Stimulated activated CD4-positive, alpha-beta T cell treated with anti-CD3 and anti-CD28 coated beads, Interleukin-2, amount 100 ng/mL, for 48 hours (primary cell): ENCODE measurements at regions not wholly inside any gene's neighbourhood (a gene's known extent, or its start where the extent isn't known, plus 50 kb on each side); places are given as distances from the start of the nearest gene placed in this dataset.
"Not testable (repeated sequence)": the region's sequence is repeated elsewhere in the genome, so short reads cannot be mapped to it uniquely, and the experiment has no call there.

Source experiments
- DNase-seq, 2 donors: peaks; one replicate each; pipeline ENCODE4 v3.0.0-alpha.2; 2020

DNA sequence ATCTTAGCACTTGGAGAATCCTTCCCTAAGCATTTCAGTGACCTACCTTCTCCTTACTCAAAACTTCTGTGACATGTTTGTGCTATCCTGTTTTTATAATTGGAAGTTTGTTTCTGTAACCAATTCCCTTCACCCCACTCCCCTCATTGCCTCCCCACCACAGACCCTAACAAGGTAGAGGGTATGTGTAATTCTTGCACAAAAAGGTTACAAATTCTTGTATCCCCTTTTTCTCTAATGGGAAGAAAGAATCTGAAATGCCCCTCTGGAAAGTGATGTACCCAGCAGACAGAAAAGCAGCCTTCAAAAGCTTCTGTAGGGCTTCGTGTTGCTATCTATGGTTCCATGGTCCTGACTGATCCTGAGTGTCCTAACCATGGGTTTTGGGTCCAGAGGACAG lies 111.7 kb upstream of the TMEM170B start:
- no peak for DNase-seq

DNA sequence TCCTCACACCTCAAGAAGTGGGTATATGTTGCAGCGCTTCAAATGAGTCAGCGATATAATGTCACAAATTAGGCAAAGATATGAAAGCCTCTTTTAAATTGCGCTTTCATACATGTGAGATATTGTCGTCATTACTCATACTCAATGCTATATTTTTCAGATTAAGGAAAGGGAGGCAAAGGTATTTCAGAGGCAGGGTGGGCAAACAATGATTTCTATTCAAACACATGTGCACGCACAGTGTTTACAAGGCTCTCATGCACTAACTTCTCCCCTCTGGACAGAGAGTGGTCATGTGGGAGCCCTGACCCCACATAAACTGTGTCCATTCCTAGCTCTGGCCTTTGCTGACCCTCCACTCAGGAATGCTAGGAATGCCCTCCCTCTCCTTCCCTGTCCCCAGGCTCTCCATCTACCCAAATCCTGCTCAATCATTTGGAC lies 112.1 kb upstream of the TMEM170B start:
- no peak for DNase-seq

- DNase-seq = no peak
These were observed 113.0 kb upstream of the TMEM170B start for GRCh38 chr6:11424395-11425034.

DNA sequence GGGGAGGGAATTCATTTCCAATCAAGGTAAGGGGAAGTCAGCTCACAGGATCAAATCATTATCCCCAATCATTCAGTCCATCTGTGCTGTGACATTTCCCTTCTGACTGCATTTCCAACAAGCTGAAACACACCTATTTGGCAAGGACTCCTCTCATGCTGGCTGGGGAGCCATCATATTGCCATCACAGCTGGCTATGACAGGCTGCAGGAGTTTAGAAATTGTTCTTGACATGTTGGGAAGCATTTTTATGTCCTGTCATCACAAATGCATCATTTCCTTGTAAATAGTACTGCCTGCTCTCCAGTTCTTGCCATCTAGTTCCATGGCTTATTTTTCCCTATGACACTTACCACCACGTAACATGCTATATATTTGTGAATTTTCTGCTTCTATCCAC lies 113.9 kb upstream of the TMEM170B start:
- DNase-seq = no peak

DNA sequence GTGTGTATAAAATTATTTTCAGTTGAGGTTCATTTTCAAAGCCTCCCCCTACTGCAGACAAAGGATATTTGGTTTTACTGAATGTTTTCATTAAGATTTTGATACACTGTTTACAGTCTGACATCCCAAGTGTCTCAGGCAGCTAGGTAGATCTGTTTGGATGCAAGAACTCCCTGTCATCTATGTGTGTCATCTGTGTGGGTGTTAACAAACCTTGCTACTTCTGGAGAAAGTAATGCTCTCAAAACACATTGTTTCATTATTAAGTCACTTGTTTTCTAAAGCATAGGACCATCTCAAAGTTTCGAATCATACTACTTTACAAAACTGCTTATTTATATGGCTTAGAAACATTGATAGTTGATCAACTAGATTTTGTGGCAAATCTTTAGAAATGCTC lies 114.5 kb upstream of the TMEM170B start:
- no peak for DNase-seq

DNA sequence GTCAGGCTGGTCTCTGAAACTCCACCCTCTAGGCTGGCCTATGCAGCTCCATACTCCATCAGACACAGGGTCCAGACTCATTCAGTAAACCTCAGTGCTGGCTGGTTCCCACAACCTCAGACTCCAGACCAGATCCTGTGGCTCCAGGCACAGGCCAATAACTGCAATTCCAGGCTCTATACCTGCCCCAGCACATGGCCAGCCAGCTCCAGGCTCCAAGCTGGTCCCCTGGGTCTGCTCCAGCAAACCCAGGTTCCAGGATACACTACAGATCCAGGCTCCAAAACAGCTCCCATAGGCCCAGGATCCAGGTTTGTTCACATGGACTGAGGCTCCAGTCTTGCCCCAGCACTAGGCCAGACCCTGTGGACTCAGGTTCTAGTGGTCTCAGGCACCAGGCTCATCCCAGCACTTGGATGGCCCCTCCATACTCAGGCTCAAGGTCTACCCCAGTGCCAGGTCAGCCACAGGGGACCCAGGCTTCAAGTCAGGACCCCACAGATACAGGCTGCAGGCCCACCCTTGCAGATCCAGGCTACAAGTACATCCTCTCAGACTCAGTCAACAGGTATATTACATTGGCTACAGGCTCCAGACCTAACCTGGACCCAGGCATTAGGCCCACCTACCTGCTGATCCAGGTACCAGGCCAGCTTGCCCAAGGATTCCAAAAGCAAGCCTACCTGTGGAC lies 117.6 kb upstream of the TMEM170B start:
- DNase-seq = no peak

GRCh38 chr6:11418290-11418905 lies 119.2 kb upstream of the TMEM170B start:
- DNase-seq = no peak

GRCh38 chr6:11416936-11417576 lies 120.5 kb upstream of the TMEM170B start:
- no peak for DNase-seq

GRCh38 chr6:11416099-11416935 lies 121.2 kb upstream of the TMEM170B start:
- DNase-seq = not testable (repeated sequence)

DNA sequence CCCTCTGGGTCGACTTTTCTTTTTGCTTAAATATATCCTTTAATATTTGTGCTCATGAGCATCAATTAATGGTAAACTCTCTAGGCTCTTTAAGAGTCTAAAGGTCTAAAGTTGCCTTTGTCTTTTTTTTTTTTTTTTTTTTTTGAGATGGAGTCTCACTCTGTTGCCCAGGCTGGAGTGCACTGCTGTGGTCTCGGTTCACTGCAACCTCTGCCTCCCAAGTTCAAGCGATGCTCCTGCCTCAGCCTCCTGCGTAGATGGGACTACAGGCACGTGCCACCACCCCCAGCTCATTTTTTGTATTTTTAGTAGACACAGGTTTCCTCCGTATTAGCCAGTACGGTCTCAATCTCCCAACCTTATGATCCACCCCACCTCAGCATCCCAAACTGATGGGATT lies 122.0 kb upstream of the TMEM170B start:
- DNase-seq = no peak

DNA sequence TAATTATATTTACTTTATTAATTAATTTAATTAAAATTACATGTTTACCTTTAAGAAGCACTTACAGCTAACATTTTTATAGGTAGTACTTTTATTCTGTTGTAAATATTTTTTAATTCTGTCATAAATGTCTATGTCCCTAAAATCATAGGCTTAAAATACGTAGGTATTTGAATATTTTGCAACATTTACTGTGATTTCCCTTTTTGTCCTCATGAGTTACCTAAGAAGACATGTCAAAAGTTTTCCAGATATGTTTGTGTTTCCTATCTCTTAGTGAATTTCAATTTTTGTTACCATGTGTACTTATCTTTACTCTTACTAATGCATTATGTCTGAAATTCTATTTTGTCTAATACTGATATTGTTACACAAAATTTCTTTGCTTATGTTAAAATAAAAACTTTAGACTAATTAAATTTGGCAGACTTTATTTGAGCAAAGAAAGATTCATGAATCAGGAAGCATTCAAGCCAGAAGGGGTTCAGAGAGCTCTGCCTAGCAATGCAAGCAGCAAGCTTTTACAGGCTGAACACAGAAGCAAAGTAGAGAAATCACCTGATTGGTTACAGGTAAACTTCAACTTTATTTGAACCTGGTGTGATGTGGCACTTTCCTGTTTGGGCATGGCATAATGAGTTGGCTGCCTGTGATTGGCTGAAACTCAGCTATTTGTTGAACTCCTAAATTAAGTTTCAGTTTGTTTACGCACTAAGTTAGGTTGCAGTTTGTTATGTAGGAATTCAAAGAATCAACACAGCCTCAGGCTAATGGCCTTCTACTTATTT lies 123.2 kb upstream of the TMEM170B start:
- DNase-seq = no peak

GRCh38 chr6:11413728-11414127 lies 123.8 kb upstream of the TMEM170B start:
- DNase-seq = no peak

DNA sequence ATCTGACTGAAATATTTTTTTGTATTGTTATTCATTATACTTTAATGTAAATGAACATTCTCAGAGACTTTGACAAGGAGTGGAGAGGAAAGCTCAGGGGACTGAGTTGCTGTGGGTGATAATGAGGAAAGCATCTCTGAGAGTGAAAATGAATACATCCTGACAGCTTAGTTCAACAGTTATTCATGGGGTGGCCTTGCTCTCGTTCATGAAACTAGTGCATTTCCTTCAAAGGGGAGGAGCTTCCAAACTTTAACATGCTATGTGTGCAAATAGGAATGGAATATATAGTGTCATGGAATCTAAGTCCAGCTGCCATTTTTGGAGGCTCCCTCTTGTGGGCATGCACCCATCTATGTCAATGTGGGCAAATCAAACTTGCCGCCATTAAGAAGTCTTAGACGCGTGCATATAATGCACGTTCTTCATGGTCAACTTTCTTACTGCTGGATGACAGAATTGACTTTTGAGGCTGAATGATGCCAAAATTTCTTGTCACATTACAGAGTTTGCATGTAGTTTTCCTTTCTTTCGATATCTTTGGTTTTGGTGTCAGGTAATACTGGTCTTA lies 124.3 kb upstream of the TMEM170B start:
- DNase-seq = no peak

GRCh38 chr6:11412616-11413015 lies 124.9 kb upstream of the TMEM170B start:
- no peak for DNase-seq

DNA sequence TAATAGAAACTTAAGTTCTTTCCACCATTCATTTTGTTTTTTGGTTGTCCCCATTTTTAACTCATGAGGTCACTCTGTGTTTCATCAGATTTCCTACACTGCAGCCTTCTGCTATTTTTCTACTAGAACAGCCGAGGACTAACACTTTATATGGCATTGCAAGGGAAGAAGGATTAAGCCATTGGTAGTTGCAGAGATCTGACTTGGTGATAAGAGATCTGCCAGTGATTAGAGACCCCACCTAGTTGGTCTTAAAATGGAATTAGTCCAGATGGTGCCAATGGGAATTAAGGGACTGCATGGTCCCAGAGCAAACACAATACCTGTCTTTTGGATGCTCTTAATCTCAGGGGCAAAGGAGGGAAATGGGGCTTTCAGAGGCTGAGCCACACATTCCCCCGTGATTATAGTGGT lies 125.5 kb upstream of the TMEM170B start:
- DNase-seq = no peak

- no peak for DNase-seq
These were observed 126.0 kb upstream of the TMEM170B start for GRCh38 chr6:11411593-11411992.

DNA sequence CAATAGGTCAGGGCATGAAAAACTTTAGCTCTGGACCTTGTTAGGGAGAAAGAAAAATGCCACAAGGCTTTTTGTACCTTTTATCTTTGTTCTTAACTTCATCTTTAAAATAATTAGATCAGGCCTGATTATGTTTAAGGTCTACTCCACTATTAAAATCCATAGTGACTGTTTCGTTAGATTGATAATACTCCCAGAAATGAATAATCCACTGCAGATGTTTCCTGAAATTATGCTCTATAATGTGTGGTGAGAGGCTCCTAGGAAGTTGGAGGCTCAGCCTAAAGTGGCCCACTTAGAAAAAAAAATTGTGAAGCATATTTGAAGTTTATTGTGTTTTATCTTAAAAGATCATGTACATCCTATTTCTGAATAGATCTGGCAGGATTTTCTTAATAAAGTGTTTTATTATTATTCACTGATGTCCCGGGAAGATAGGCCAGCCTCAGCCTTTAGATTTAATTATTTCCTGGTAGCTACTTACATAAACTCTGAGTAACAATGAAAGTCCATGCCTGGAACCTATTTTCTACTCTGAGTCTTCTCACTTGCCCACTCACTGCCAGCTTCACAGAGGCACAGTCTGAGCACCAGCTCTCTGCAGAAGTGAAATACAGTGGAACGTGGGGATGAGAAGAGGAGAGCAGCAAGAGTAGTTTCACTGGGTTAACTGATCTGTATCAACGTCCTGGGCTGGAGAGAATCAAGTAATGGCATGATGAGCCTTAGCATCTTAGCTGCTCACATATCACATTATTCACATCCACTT lies 126.8 kb upstream of the TMEM170B start:
- no peak for DNase-seq

DNA sequence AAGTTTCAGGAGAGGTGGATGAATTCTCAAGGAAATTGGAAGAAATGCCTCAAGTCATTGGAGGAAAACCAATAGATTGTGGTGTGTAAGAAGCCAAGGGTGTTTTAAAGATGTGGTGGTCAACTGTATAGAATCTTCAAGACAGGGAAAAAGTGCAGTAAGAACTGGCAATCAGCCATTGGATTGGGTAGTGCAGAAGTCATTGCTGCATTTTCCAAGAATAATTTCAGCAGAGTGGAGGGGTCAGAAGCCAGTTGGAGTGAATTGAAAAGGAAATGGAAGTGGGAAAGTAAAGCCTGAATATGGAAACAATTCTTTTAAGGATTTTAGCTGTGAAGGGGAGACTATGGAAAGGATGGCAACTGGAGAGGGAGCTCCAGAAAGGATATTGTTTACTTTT lies 128.2 kb upstream of the TMEM170B start:
- no peak for DNase-seq

DNA sequence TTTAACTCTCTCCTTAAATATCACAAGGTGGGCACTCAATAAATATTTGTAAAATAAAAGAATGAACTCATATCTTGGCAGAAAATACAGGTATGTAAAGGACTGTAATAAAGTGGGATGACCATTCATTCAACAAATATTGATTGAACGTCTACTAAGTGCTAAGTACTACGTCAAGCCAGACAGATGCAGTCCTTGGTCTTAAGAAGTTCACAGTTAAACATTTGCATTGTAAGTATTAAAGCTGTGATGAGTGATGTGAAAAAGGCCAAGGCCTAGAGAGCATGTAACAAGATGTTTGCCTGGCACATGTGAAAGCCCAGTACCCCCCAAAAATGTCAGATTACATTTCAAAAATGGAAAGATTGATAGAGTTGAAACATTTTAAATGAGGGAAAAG lies 130.1 kb upstream of the TMEM170B start:
- DNase-seq = no peak

GRCh38 chr6:11404838-11405237 lies 132.7 kb upstream of the TMEM170B start:
- no peak for DNase-seq

DNA sequence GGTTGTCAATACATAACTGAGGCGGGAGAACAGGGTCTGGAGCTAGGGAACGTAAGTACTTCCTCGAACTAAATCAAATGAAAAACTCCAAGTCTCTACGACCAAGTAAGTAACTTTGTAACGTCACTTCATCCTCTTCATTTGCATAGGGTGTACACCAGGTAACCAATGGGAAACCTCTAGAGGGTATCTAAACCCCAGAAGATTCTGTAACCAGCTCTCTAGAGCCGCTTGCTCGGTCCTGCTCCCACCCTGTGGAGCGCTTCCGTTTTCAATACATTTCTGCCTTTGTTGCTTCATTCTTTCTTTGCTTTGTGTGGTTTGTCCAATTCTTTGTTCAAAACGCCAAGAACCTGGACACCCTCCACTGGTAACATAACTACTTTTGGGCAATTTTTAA lies 133.5 kb upstream of the TMEM170B start:
- no peak for DNase-seq
